ENCODE measurements at regions not wholly inside any gene's neighbourhood (a gene's known extent, or its start where the extent isn't known, plus 50 kb on each side); places are given as distances from the start of the nearest gene placed in this dataset.
A peak's percentile ranks its signal among the peaks of the same experiment; 100 is the strongest.

DNA sequence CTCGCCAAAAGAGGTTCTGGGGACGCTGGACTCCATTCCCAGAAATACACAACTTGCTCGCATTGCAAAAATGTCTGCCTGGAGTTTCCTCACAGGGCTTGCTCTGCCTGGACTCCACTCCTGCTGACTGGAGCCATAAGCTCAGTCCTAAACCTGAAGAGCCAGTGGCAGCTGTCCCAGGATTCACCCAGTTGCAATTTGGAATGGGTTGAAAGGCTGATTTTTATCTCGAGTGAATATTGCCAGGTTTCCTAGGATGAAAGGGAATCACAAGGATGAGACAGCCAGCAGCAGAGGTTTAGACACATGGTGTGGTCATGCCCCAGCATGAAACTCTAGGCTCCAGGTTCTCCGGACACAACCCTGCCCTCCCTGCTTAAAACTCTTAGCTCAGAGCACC is 223.3 kb downstream of the BMP7 start:
- no peaks in the 10 kb centered on the region for H4K20me1 ChIP-seq (ENCODE audit: insufficient read depth, low read depth, low read length)
- H3K9me3 ChIP-seq (ENCODE audit: low read length): no peaks in the 10 kb centered on the region
- H3K4me3 ChIP-seq (ENCODE audit: low read length): no peak overlapping the region
- no peaks in the 10 kb centered on the region for H3K79me2 ChIP-seq (ENCODE audit: low read length)
- H3K4me1 ChIP-seq (ENCODE audit: low read length): peaks cover 6% of the 10 kb centered on the region; the same call in 1 of the 2 replicates
- no peak overlapping the region for H3K9ac ChIP-seq (ENCODE audit: low read length)
- no peaks in the 10 kb centered on the region for H3K9me2 ChIP-seq (replicated peaks; ENCODE audit: insufficient read depth, low read length)
- no peak overlapping the region for H3K4me2 ChIP-seq (ENCODE audit: low read depth, low read length, poor library complexity, severe bottlenecking)
- no peak overlapping the region for H2AFZ ChIP-seq (ENCODE audit: low read length)
- no peak for DNase-seq
- H3K27me3 ChIP-seq (ENCODE audit: low read length): 0 out of 2 replicates have a peak, but pooled peaks cover 4% of the 10 kb centered on the region
- no peak overlapping the region for H3K27ac ChIP-seq (ENCODE audit: low read length)
- no peaks in the 10 kb centered on the region for H3K36me3 ChIP-seq (ENCODE audit: insufficient read depth, low read length)

DNA sequence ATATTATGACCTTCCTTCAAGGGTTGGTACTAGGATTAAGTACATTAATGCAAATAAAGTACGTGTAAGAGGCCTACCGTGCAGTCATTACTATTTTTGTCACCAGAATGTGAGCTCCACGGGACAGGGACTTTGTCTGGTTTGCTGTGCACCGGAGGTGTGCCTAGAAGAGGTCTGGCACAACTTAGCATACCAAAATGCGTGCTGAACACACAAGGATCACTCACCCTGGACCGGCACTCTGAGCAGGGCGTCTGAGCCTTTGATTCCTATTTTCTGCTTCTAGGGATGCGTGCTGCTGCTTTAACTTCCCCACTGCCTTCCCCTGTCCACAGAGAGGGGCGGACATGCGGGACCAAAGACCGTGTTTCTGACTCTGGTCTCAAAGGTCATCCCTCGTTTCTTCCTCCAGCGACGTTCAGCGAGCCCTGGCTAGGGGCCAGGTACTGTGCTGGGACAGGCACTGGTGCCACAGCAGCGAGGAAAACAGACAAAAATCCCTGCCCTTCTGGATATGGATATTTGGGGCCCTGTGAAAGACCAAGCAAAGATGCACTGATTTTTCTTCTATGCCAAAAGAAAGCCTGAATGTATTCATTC is 222.7 kb downstream of the BMP7 start:
- Histone ChIP-seq H3K4me1 (ENCODE audit: low read length) (peaks cover 6% of the 10 kb centered on the region; the same call in 1 of the 2 replicates), H3K27me3 (ENCODE audit: low read length) (0 out of 2 replicates have a peak, but pooled peaks cover 4% of the 10 kb centered on the region), H2AFZ (ENCODE audit: low read length) (no peak overlapping the region), H3K9me3 (ENCODE audit: low read length) (no peaks in the 10 kb centered on the region), H3K9ac (ENCODE audit: low read length) (no peak overlapping the region), H3K36me3 (ENCODE audit: insufficient read depth, low read length) (no peaks in the 10 kb centered on the region), H4K20me1 (ENCODE audit: insufficient read depth, low read depth, low read length) (no peaks in the 10 kb centered on the region), H3K79me2 (ENCODE audit: low read length) (no peaks in the 10 kb centered on the region), H3K4me3 (ENCODE audit: low read length) (no peak overlapping the region), H3K4me2 (ENCODE audit: low read depth, low read length, poor library complexity, severe bottlenecking) (no peak overlapping the region), H3K9me2 (replicated peaks; ENCODE audit: insufficient read depth, low read length) (no peaks in the 10 kb centered on the region), H3K27ac (ENCODE audit: low read length) (no peak overlapping the region)
- DNase-seq: no peak

DNA sequence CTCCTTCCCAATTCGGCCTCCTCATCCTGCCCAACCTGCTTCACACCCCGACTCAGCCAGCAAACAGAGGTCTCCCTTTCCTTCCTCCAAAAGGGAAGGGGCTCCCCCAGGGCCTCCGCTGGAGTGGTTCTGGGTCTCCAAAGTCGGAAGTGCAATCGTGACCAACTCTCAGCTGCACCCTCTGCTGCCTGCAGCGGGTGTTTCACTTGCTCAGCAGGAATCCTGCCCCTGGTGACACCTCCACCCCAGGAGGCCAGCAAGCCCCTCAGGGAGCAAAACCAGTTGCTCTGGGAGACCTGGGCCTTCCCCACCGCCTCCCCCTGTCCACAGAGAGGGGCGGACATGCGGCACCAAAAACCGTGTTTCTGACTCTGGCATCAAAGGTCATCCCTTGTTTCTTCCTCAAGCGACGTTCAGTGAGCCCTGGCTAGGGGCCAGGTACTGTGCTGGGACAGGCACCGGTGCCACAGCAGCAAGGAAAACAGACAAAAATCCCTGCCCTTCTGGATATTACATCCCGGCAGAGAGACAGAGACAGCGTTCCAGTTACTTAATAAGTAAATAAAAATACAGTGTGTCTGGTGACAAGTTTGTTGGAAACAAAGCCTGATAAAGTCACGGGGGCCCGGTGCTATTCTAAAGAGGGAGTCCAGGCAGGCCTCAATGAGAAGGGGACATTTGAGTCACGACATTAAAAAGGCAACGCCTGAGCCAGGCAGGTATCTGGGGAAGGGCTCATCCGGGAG is 219.0 kb downstream of the BMP7 start:
- Histone ChIP-seq H3K27me3 (ENCODE audit: low read length) (no peaks in the 10 kb centered on the region), H3K4me1 (ENCODE audit: low read length) (peaks cover 6% of the 10 kb centered on the region; the same call in 1 of the 2 replicates), H3K36me3 (ENCODE audit: insufficient read depth, low read length) (no peaks in the 10 kb centered on the region), H4K20me1 (ENCODE audit: insufficient read depth, low read depth, low read length) (no peaks in the 10 kb centered on the region), H3K9me2 (replicated peaks; ENCODE audit: insufficient read depth, low read length) (no peaks in the 10 kb centered on the region), H3K4me2 (ENCODE audit: low read depth, low read length, poor library complexity, severe bottlenecking) (no peak overlapping the region), H3K79me2 (ENCODE audit: low read length) (no peaks in the 10 kb centered on the region), H2AFZ (ENCODE audit: low read length) (no peak overlapping the region), H3K9me3 (ENCODE audit: low read length) (no peaks in the 10 kb centered on the region), H3K27ac (ENCODE audit: low read length) (no peak overlapping the region), H3K9ac (ENCODE audit: low read length) (no peak overlapping the region), H3K4me3 (ENCODE audit: low read length) (no peak overlapping the region)
- DNase-seq: peak; percentile 50

DNA sequence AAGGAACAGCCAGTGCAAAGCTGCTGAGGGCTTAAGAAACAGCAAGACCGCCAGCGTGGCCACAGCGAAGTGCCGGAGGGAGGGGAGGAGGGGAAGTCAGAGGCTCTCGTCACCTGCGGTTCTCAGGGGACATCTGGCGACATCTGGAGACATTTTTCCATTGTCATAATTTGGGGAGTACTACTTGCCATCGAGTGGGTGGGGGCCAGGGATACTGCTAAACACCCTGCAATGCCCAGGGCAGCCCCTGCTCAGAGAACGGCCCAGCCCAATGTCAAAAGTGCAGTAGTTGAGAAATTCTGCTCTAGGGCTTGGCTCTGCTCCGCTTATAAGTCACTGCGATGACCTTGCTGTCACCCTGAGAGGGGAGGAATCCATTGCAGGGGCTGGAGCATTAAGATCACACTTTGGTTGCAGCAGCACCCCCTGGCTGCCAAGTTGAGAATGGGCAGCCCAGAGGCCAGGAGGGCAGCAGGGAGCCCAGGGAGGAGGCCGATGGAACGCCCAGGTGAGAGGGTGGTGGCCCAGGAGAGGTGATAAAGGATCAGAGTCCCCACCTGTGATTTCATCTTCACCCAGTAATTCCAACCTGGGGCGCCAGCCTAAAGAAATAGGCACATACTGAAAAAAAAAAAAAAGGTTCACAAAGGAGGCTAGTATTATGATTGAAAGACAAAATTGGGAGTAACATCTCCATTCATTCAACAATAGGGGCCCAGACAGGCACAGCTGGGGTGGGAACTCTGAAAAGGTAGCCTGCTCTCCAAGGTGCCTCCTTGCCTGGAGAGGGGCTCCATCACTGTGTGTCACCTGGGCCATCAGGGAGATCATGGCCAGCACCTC is 218.2 kb downstream of the BMP7 start:
- no peaks in the 10 kb centered on the region for H3K9me3 ChIP-seq (ENCODE audit: low read length)
- no peaks in the 10 kb centered on the region for H3K9me2 ChIP-seq (replicated peaks; ENCODE audit: insufficient read depth, low read length)
- H3K4me1 ChIP-seq (ENCODE audit: low read length): peaks cover 6% of the 10 kb centered on the region; the same call in 1 of the 2 replicates
- no peak overlapping the region for H3K9ac ChIP-seq (ENCODE audit: low read length)
- no peaks in the 10 kb centered on the region for H4K20me1 ChIP-seq (ENCODE audit: insufficient read depth, low read depth, low read length)
- H3K4me3 ChIP-seq (ENCODE audit: low read length): no peak overlapping the region
- no peaks in the 10 kb centered on the region for H3K79me2 ChIP-seq (ENCODE audit: low read length)
- no peak overlapping the region for H3K27ac ChIP-seq (ENCODE audit: low read length)
- no peaks in the 10 kb centered on the region for H3K36me3 ChIP-seq (ENCODE audit: insufficient read depth, low read length)
- no peak overlapping the region for H2AFZ ChIP-seq (ENCODE audit: low read length)
- H3K4me2 ChIP-seq (ENCODE audit: low read depth, low read length, poor library complexity, severe bottlenecking): no peak overlapping the region
- peak; percentile 81 for DNase-seq
- H3K27me3 ChIP-seq (ENCODE audit: low read length): no peaks in the 10 kb centered on the region

DNA sequence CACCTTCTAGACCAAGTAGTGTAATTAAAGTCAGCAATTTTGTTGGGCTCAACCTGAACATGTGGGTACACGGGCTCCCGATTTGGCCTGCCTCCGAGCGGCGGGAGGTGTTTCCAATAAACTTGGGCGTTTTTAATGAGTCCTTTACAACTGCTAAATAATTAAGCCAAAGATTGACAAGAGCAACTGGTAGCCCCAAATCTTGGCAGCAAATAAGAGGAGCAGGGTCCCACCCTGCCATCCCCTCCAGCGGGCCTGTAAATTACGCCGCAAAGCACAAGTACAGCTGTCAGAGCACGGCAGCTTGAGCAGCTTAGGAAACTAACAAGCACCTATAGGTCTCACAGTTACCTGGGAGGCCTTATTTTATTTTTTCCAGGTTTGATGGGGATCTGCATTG is 217.1 kb downstream of the BMP7 start:
- H3K4me2 ChIP-seq (ENCODE audit: low read depth, low read length, poor library complexity, severe bottlenecking): no peak overlapping the region
- no peaks in the 10 kb centered on the region for H4K20me1 ChIP-seq (ENCODE audit: insufficient read depth, low read depth, low read length)
- no peak overlapping the region for H3K27ac ChIP-seq (ENCODE audit: low read length)
- no peak overlapping the region for H2AFZ ChIP-seq (ENCODE audit: low read length)
- H3K4me3 ChIP-seq (ENCODE audit: low read length): no peak overlapping the region
- H3K4me1 ChIP-seq (ENCODE audit: low read length): no peaks in the 10 kb centered on the region
- H3K9me3 ChIP-seq (ENCODE audit: low read length): no peaks in the 10 kb centered on the region
- no peak for DNase-seq
- H3K9me2 ChIP-seq (replicated peaks; ENCODE audit: insufficient read depth, low read length): no peaks in the 10 kb centered on the region
- H3K9ac ChIP-seq (ENCODE audit: low read length): no peak overlapping the region
- H3K79me2 ChIP-seq (ENCODE audit: low read length): no peaks in the 10 kb centered on the region
- H3K27me3 ChIP-seq (ENCODE audit: low read length): no peaks in the 10 kb centered on the region
- H3K36me3 ChIP-seq (ENCODE audit: insufficient read depth, low read length): no peaks in the 10 kb centered on the region

DNA sequence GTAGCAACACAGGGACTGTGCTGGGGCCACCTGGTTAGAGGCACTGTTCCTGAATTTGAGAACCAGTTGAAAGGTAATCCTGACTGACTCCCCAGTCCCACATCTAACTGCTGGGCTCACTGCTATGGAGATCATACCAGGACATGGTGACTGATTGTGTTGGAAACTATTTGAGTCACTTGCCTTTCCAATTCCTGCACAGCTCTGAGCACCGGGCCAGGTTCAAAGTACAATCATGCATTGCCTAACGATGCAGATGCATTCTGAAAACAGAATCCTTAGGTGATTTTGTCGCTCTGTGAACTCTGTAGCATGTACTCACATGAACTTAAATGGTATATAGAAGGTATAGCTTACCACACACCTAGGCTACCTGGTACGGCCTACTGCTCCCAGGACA is 215.3 kb downstream of the BMP7 start:
- Histone ChIP-seq H3K79me2 (ENCODE audit: low read length) (no peaks in the 10 kb centered on the region), H2AFZ (ENCODE audit: low read length) (no peak overlapping the region), H3K36me3 (ENCODE audit: insufficient read depth, low read length) (no peaks in the 10 kb centered on the region), H3K4me3 (ENCODE audit: low read length) (no peak overlapping the region), H3K4me2 (ENCODE audit: low read depth, low read length, poor library complexity, severe bottlenecking) (no peak overlapping the region), H4K20me1 (ENCODE audit: insufficient read depth, low read depth, low read length) (no peaks in the 10 kb centered on the region), H3K4me1 (ENCODE audit: low read length) (no peaks in the 10 kb centered on the region), H3K9me3 (ENCODE audit: low read length) (no peaks in the 10 kb centered on the region), H3K27me3 (ENCODE audit: low read length) (no peaks in the 10 kb centered on the region), H3K9ac (ENCODE audit: low read length) (no peak overlapping the region), H3K27ac (ENCODE audit: low read length) (no peak overlapping the region), H3K9me2 (replicated peaks; ENCODE audit: insufficient read depth, low read length) (no peaks in the 10 kb centered on the region)
- no peak for DNase-seq

DNA sequence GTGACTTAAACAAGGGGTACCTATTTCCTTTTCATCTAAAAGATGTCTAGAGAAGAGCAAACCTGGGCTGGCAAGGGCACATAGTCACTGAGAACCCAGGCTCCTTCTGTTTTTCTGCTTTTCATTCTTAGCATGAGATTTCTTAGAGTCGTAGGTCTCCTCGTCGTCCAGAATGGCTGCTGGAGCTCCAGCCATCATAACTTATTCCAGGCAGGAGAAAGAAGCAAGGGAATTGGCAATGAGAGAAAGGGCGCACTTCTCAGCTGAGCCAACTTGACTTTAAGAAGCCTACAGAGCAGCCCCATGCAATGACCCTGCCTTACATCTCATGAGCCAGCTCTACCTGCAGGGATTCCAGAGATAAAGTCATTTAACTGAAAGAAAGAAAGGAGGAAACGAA is 213.4 kb downstream of the BMP7 start:
- no peaks in the 10 kb centered on the region for H3K9me2 ChIP-seq (replicated peaks; ENCODE audit: insufficient read depth, low read length)
- no peak for DNase-seq
- no peak overlapping the region for H3K27ac ChIP-seq (ENCODE audit: low read length)
- no peaks in the 10 kb centered on the region for H3K4me1 ChIP-seq (ENCODE audit: low read length)
- no peaks in the 10 kb centered on the region for H3K27me3 ChIP-seq (ENCODE audit: low read length)
- no peak overlapping the region for H2AFZ ChIP-seq (ENCODE audit: low read length)
- no peak overlapping the region for H3K4me2 ChIP-seq (ENCODE audit: low read depth, low read length, poor library complexity, severe bottlenecking)
- no peak overlapping the region for H3K9ac ChIP-seq (ENCODE audit: low read length)
- no peaks in the 10 kb centered on the region for H3K79me2 ChIP-seq (ENCODE audit: low read length)
- H3K9me3 ChIP-seq (ENCODE audit: low read length): no peaks in the 10 kb centered on the region
- H4K20me1 ChIP-seq (ENCODE audit: insufficient read depth, low read depth, low read length): no peaks in the 10 kb centered on the region
- no peaks in the 10 kb centered on the region for H3K36me3 ChIP-seq (ENCODE audit: insufficient read depth, low read length)
- no peak overlapping the region for H3K4me3 ChIP-seq (ENCODE audit: low read length)

Data from Karpas-422 (cell line).